DND-41 (cell line): ENCODE measurements at regions not wholly inside any gene's neighbourhood (a gene's known extent, or its start where the extent isn't known, plus 50 kb on each side); places are given as distances from the start of the nearest gene placed in this dataset.
A peak's percentile ranks its signal among the peaks of the same experiment; 100 is the strongest.

Source experiments
- ATAC-seq: fragments of 200-7000 bp; cut with Tn5 transposase; 3 replicates; pipeline ENCODE4 v1.9.1; 2021; ENCODE audit warnings: low read depth; ENCODE audit not compliant: insufficient read depth
- DNase-seq: peaks from one replicate; pipeline ENCODE4 v3.0.0-alpha.2; 2020
- H2AFZ ChIP-seq: 2 replicates; pipeline ENCODE4 v1.6.0; 2012; ENCODE audit warnings: low read depth, low read length
- H3K27ac ChIP-seq: 2 replicates; pipeline ENCODE4 v1.5.1; 2012; ENCODE audit warnings: low read length, inconsistent platforms
- H3K27me3 ChIP-seq: fragments of 200-600 bp; sonication (generic); 2 replicates; pipeline ENCODE4 v1.6.0; 2012; ENCODE audit warnings: low read length, mild to moderate bottlenecking, inconsistent platforms; ENCODE audit not compliant: insufficient read depth, poor library complexity
- H3K36me3 ChIP-seq: 2 replicates; pipeline ENCODE4 v1.5.1; 2012; ENCODE audit warnings: low read length, inconsistent platforms; ENCODE audit not compliant: insufficient read depth
- H3K4me1 ChIP-seq: 2 replicates; pipeline ENCODE4 v1.5.1; 2012; ENCODE audit warnings: mild to moderate bottlenecking, low read length; ENCODE audit not compliant: insufficient read depth
- H3K4me2 ChIP-seq: 2 replicates; pipeline ENCODE4 v1.6.0; 2012; ENCODE audit warnings: mild to moderate bottlenecking, moderate library complexity, low read length, inconsistent platforms; ENCODE audit not compliant: insufficient read depth
- H3K4me3 ChIP-seq, 2 experiments: fragments of 200-600 bp in 1 of 2; shearing (Covaris generic) in 1 of 2; 2 replicates each; pipeline ENCODE4 v1.5.1; 2012 to 2016; ENCODE audit warnings: inconsistent platforms in 2 of 2, low read length in 2 of 2, mild to moderate bottlenecking in 2 of 2, low read depth in 1 of 2, moderate library complexity in 1 of 2
- H3K79me2 ChIP-seq: 2 replicates; pipeline ENCODE4 v1.6.0; 2012; ENCODE audit warnings: low read length, inconsistent platforms; ENCODE audit not compliant: insufficient read depth
- H3K9ac ChIP-seq: 2 replicates; pipeline ENCODE4 v1.6.0; 2012; ENCODE audit warnings: low read depth, mild to moderate bottlenecking, inconsistent platforms, low read length, moderate library complexity
- H3K9me3 ChIP-seq: 2 replicates; pipeline ENCODE4 v1.5.1; 2012; ENCODE audit warnings: low read length, moderate library complexity, mild to moderate bottlenecking, inconsistent platforms; ENCODE audit not compliant: insufficient read depth, severe bottlenecking
- H4K20me1 ChIP-seq: 2 replicates; pipeline ENCODE4 v1.6.0; 2012; ENCODE audit warnings: low read length; ENCODE audit not compliant: insufficient read depth
- EZH2 ChIP-seq: IDR thresholded peaks from 3 replicates; pipeline ENCODE4 v1.6.1; 2012; ENCODE audit warnings: borderline replicate concordance, low read depth, mild to moderate bottlenecking, moderate library complexity, low read length, inconsistent platforms; ENCODE audit not compliant: severe bottlenecking
- TF ChIP-seq, protein P1 (sequence below): IDR thresholded peaks from 2 replicates; pipeline ENCODE4 v1.5.1; 2012; ENCODE audit warnings: borderline replicate concordance, low read length, moderate library complexity, mild to moderate bottlenecking; ENCODE audit not compliant: poor library complexity, severe bottlenecking; ENCODE audit errors: extremely low read depth

DNA sequence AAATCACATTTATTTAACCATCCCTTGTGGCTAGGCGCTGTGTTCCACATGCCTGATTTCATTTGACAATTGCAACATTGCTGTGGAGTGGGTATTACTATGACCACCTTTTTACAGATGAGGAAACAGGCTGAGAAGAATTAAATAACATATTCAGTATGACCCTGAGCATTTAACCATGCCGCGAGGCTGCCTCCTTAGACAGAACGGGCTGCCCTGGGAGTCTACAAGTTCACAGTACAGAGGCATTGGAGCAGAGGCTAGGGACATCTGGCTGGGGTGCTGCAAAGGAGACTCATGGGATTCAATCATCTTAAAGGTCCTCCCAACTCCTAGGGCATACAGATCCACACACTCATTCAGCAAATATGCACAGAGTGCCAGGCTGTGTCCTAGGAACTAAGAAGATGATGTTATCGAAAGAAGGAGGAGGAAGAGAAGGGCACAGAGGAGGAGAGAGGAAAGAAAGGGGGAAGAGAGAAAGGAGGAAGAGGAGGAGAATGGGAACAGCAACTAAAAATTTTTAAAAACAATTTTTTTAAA is 164.7 kb upstream of the CCND2 start:
- H3K4me1 ChIP-seq: no peaks in the 10 kb centered on the region
- no peaks in the 10 kb centered on the region for H3K9me3 ChIP-seq
- H4K20me1 ChIP-seq: peaks cover 4% of the 10 kb centered on the region; the same call in 1 of the 2 replicates
- H3K27me3 ChIP-seq: peaks cover 17% of the 10 kb centered on the region
- ATAC-seq (no peak), DNase-seq (no peak)
- no peak overlapping the region for H2AFZ ChIP-seq
- H3K9ac ChIP-seq: no peak overlapping the region
- no peak overlapping the region for H3K4me3 ChIP-seq
- TF ChIP-seq, protein P1, sequence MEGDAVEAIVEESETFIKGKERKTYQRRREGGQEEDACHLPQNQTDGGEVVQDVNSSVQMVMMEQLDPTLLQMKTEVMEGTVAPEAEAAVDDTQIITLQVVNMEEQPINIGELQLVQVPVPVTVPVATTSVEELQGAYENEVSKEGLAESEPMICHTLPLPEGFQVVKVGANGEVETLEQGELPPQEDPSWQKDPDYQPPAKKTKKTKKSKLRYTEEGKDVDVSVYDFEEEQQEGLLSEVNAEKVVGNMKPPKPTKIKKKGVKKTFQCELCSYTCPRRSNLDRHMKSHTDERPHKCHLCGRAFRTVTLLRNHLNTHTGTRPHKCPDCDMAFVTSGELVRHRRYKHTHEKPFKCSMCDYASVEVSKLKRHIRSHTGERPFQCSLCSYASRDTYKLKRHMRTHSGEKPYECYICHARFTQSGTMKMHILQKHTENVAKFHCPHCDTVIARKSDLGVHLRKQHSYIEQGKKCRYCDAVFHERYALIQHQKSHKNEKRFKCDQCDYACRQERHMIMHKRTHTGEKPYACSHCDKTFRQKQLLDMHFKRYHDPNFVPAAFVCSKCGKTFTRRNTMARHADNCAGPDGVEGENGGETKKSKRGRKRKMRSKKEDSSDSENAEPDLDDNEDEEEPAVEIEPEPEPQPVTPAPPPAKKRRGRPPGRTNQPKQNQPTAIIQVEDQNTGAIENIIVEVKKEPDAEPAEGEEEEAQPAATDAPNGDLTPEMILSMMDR: no peak
- TF ChIP-seq EZH2: no peak
- no peak overlapping the region for H3K4me2 ChIP-seq
- no peak overlapping the region for H3K27ac ChIP-seq
- no peaks in the 10 kb centered on the region for H3K36me3 ChIP-seq
- H3K79me2 ChIP-seq: no peaks in the 10 kb centered on the region

DNA sequence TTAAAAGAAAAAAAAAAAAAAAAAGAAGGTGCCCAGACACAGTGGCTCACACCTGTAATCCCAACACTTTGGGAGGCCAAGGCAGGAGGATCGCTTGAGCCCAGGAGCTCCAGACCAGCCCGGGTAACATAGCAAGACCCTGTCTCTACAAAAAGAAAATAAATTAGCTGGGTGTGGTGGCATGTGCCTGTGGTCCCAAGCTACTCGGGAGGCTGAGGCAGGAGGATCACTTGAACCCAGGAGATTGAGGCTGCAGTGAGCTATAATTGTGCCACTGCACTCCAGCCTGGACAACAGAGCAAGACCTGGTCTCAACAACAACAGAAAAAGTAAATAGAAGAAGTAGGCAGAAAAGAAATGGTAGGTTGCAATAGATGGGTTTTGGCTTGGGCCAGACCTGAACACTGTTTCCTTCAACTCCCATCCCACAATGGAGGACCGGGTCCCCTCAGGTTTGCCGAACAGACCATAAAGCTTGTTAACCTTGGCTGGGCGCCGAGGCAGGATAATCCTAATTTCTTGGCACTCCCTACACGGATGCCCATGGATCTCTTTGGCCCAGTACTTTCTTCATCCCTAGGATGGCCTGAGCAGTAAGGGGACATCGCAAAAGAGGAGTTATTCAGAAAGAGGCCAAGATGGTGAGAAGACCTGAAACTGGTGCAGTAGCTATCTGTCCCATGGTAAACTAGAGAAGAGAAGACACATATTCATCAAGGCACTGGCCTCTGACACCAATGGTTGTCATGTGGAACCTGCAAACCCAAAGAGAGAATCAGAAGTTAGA is 165.5 kb upstream of the CCND2 start:
- Histone ChIP-seq H3K4me1 (no peaks in the 10 kb centered on the region), H3K27me3 (peaks cover 17% of the 10 kb centered on the region), H3K79me2 (no peaks in the 10 kb centered on the region), H3K36me3 (no peaks in the 10 kb centered on the region), H2AFZ (no peak overlapping the region), H3K4me2 (no peak overlapping the region), H3K4me3 (no peak overlapping the region), H4K20me1 (peaks cover 2% of the 10 kb centered on the region; the same call in 1 of the 2 replicates), H3K27ac (no peak overlapping the region), H3K9me3 (no peaks in the 10 kb centered on the region), H3K9ac (no peak overlapping the region)
- no peak for ATAC-seq
- no peak for DNase-seq
- TF ChIP-seq EZH2: no peak
- TF ChIP-seq, protein P1: no peak

DNA sequence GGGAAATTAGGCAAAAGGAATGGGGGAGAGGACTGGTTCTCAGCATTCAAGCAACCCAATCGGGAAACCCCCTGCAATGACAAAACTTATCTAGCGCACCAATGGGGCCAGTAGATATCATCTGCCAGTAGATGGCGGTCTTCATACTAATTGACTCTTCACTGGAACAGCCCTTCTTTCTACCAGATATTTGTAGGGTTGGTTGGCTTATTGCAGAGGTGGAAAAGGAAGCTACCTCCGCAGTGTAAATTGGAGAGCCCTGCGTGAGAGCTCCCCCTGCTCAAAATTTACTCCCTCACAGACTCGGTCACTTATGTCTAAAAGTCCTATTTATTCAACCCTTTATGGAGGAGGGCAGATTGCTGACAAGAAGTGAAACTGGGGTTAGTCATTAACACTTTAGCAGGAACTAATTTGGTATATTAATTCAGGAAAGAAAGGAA is 166.1 kb upstream of the CCND2 start:
- H3K36me3 ChIP-seq: no peaks in the 10 kb centered on the region
- H3K27ac ChIP-seq: no peak overlapping the region
- no peaks in the 10 kb centered on the region for H3K9me3 ChIP-seq
- H4K20me1 ChIP-seq: no peaks in the 10 kb centered on the region
- no peak overlapping the region for H2AFZ ChIP-seq
- no peak overlapping the region for H3K9ac ChIP-seq
- H3K4me3 ChIP-seq: no peak overlapping the region
- no peak overlapping the region for H3K4me2 ChIP-seq
- H3K79me2 ChIP-seq: no peaks in the 10 kb centered on the region
- H3K4me1 ChIP-seq: no peaks in the 10 kb centered on the region
- TF ChIP-seq, protein P1: peak; percentile 89
- no peak for TF ChIP-seq EZH2
- DNase-seq (peak; percentile 60), ATAC-seq (peak; percentile 95)
- peaks cover 14% of the 10 kb centered on the region for H3K27me3 ChIP-seq
